Gastroesophageal sphincter (tissue), 4 donors: ENCODE measurements at regions not wholly inside any gene's neighbourhood (a gene's known extent, or its start where the extent isn't known, plus 50 kb on each side); places are given as distances from the start of the nearest gene placed in this dataset.

Source experiments
- ATAC-seq: fragments of 150-250 bp; one replicate; pipeline ENCODE4 v1.9.1; 2016; ENCODE audit warnings: mild to moderate bottlenecking, moderate library complexity
- H3K27ac ChIP-seq, 4 donors: fragments of 200-600 bp; sonication (generic) in 3 of 4; 1 replicate in 3 of 4; 2 replicates in 1 of 4; pipeline ENCODE4 v1.5.1; 2016 to 2019
- H3K27me3 ChIP-seq: fragments of 200-600 bp; sonication (generic); one replicate; pipeline ENCODE4 v1.5.1; 2019
- H3K36me3 ChIP-seq, 2 donors: fragments of 200-600 bp; sonication (generic); one replicate each; pipeline ENCODE4 v1.5.1; 2019; ENCODE audit warnings: control low read depth in 1 of 2
- H3K4me1 ChIP-seq, 3 donors: fragments of 200-600 bp; sonication (generic); 1 replicate in 2 of 3; 2 replicates in 1 of 3; pipeline ENCODE4 v1.5.1; 2016 to 2019; ENCODE audit warnings: control low read depth in 2 of 3
- H3K4me3 ChIP-seq, 2 donors: fragments of 200-600 bp; sonication (generic); one replicate each; pipeline ENCODE4 v1.5.1; 2019; ENCODE audit warnings: mild to moderate bottlenecking in 1 of 2, moderate library complexity in 1 of 2
- H3K9me3 ChIP-seq, 3 donors: fragments of 200-600 bp; sonication (generic); one replicate each; pipeline ENCODE4 v1.5.1; 2017 to 2019; ENCODE audit warnings: control low read depth in 2 of 3
- CTCF ChIP-seq, 4 experiments: fragments of 200-600 bp in 2 of 4; fragments of 450-650 bp in 2 of 4; sonication (generic) in 1 of 4; IDR thresholded peaks; one replicate each; pipeline ENCODE4 v1.5.1; 2017 to 2019; ENCODE audit warnings: antibody characterized with exemption in 4 of 4, mild to moderate bottlenecking in 2 of 4, moderate library complexity in 2 of 4
- EP300 ChIP-seq: sonication (generic); formaldehyde crosslinking; IDR thresholded peaks from one replicate; pipeline ENCODE4 v1.6.1; 2017; ENCODE audit warnings: antibody characterized with exemption, mild to moderate bottlenecking
- POLR2A ChIP-seq, 2 donors: fragments of 450-650 bp; IDR thresholded peaks; one replicate each; pipeline ENCODE4 v1.6.1; 2017; ENCODE audit warnings: antibody characterized with exemption in 2 of 2, mild to moderate bottlenecking in 2 of 2, moderate library complexity in 1 of 2
- POLR2AphosphoS5 ChIP-seq: sonication (generic); formaldehyde crosslinking; IDR thresholded peaks from one replicate; pipeline ENCODE4 v1.6.1; 2017; ENCODE audit warnings: antibody characterized with exemption
- WGBS, 2 donors: methylation state at CpG; one replicate each; pipeline ENCODE4 v1.1.5; 2018; ENCODE audit warnings: low coverage in 1 of 2; 5-methylcytosine and 5-hydroxymethylcytosine counted together

GRCh38 chr2:120952318-120952717 lies 216.7 kb downstream of the GLI2 start:
- peak; percentile 31 for ATAC-seq
- Histone ChIP-seq H3K9me3 (no peaks in the 10 kb centered on the region), H3K27me3 (no peaks in the 10 kb centered on the region), H3K36me3 (peaks cover 0 to 43% of the 10 kb centered on the region in 2 donors), H3K4me3 (no peak overlapping the region), H3K4me1 (no peaks in the 10 kb centered on the region), H3K27ac (no peak overlapping the region)
- no peak for TF ChIP-seq POLR2AphosphoS5
- no peak for TF ChIP-seq CTCF (IDR thresholded peaks at IDR 0.05)
- no peak for TF ChIP-seq EP300
- no peak for TF ChIP-seq POLR2A (IDR thresholded peaks at IDR 0.05)
- WGBS, 2 donors = 76 to 77% methylated on average over 4 of the region's 9 CpGs

- Histone ChIP-seq H3K27ac (no peak overlapping the region), H3K36me3 (peaks cover 0 to 48% of the 10 kb centered on the region in 2 donors), H3K4me3 (no peak overlapping the region), H3K9me3 (no peaks in the 10 kb centered on the region), H3K4me1 (peaks cover 0 to 4% (median 0%) of the 10 kb centered on the region in 3 donors), H3K27me3 (no peaks in the 10 kb centered on the region)
- WGBS, 2 donors = 51 to 62% methylated on average over 4 to 5 of the region's 7 CpGs
- no peak for ATAC-seq
- TF ChIP-seq CTCF (IDR thresholded peaks at IDR 0.05) (no peak), POLR2A (IDR thresholded peaks at IDR 0.05) (no peak), POLR2AphosphoS5 (no peak), EP300 (no peak)
Observed at GRCh38 chr2:120953066-120953756, 217.5 kb downstream of the GLI2 start.

- H3K4me1 ChIP-seq = peaks cover 0 to 12% (median 0%) of the 10 kb centered on the region in 3 donors
- peaks cover 0 to 48% of the 10 kb centered on the region in 2 donors for H3K36me3 ChIP-seq
- no peak for TF ChIP-seq EP300
- TF ChIP-seq POLR2AphosphoS5 = no peak
- TF ChIP-seq CTCF (IDR thresholded peaks at IDR 0.05) = no peak
- TF ChIP-seq POLR2A (IDR thresholded peaks at IDR 0.05) = no peak
- 90% methylated on average over 10 to 15 of the region's 16 CpGs for WGBS, 2 donors
- no peaks in the 10 kb centered on the region for H3K27me3 ChIP-seq
- no peak for ATAC-seq
- H3K4me3 ChIP-seq = no peak overlapping the region
- no peak overlapping the region for H3K27ac ChIP-seq
- H3K9me3 ChIP-seq = no peaks in the 10 kb centered on the region
Observed at GRCh38 chr2:120953843-120954584, 218.3 kb downstream of the GLI2 start.

DNA sequence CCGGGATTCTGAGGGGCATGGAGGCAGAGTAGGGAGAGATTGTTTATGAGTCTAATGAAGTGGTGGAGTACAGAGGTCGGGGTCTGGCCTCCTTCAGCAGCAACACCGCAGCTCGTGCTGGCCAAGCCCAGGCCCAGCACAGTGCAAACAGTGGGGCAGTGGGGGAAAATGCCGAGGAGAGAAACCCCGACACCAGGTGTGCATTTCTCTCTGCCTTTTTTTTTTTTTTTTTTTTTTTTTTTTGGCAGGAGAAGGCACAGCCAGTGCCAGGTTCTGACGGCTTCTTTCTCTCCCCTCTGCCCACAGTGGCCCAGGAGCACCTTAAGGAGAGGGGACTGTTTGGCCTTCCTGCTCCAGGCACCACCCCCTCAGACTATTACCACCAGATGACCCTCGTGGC lies 219.3 kb downstream of the GLI2 start:
- Histone ChIP-seq H3K27me3 (no peaks in the 10 kb centered on the region), H3K36me3 (peaks cover 0 to 48% of the 10 kb centered on the region in 2 donors), H3K4me1 (peaks cover 0 to 21% (median 3%) of the 10 kb centered on the region in 3 donors), H3K4me3 (no peak overlapping the region), H3K9me3 (no peaks in the 10 kb centered on the region), H3K27ac (no peak overlapping the region)
- TF ChIP-seq POLR2A (IDR thresholded peaks at IDR 0.05) (no peak), CTCF (IDR thresholded peaks at IDR 0.05) (no peak), EP300 (no peak), POLR2AphosphoS5 (no peak)
- WGBS, 2 donors = 71 to 97% methylated on average over 3 to 4 of the region's 8 CpGs
- ATAC-seq = no peak
